ENCODE measurements at regions not wholly inside any gene's neighbourhood (a gene's known extent, or its start where the extent isn't known, plus 50 kb on each side); places are given as distances from the start of the nearest gene placed in this dataset.

- Histone ChIP-seq H3K36me3 (ENCODE audit: insufficient read depth, low read length) (no peaks in the 10 kb centered on the region), H2AFZ (ENCODE audit: low read length, unreplicated experiment) (no peak overlapping the region), H3K27ac (ENCODE audit: low read depth, low read length) (no peak overlapping the region), H3K4me3 (ENCODE audit: low read depth, low read length) (no peak overlapping the region), H3K79me2 (ENCODE audit: control insufficient read depth, insufficient read depth, low read length, unreplicated experiment) (no peaks in the 10 kb centered on the region), H3K4me1 (ENCODE audit: control insufficient read depth, insufficient read depth, low read length, unreplicated experiment) (peaks cover 15% of the 10 kb centered on the region), H3K27me3 (ENCODE audit: insufficient read depth, low read length) (no peaks in the 10 kb centered on the region)
Measured at GRCh38 chr18:21162786-21163185, 51.2 kb upstream of the ROCK1 start.

- Histone ChIP-seq H3K79me2 (ENCODE audit: control insufficient read depth, insufficient read depth, low read length, unreplicated experiment) (no peaks in the 10 kb centered on the region), H3K27me3 (ENCODE audit: insufficient read depth, low read length) (no peaks in the 10 kb centered on the region), H3K4me3 (ENCODE audit: low read depth, low read length) (peak overlapping the region; percentile 51), H3K27ac (ENCODE audit: low read depth, low read length) (peak overlapping the region; percentile 88), H3K4me1 (ENCODE audit: control insufficient read depth, insufficient read depth, low read length, unreplicated experiment) (peaks cover 15% of the 10 kb centered on the region), H2AFZ (ENCODE audit: low read length, unreplicated experiment) (peak overlapping the region; percentile 66), H3K36me3 (ENCODE audit: insufficient read depth, low read length) (no peaks in the 10 kb centered on the region)
Measured at GRCh38 chr18:21163647-21164547, 52.3 kb upstream of the ROCK1 start.

GRCh38 chr18:21164548-21165095 is 53.0 kb upstream of the ROCK1 start:
- Histone ChIP-seq H3K27me3 (ENCODE audit: insufficient read depth, low read length) (no peaks in the 10 kb centered on the region), H3K4me3 (ENCODE audit: low read depth, low read length) (peak overlapping the region; percentile 51; the same call in 1 of the 2 replicates), H2AFZ (ENCODE audit: low read length, unreplicated experiment) (peak overlapping the region; percentile 66), H3K4me1 (ENCODE audit: control insufficient read depth, insufficient read depth, low read length, unreplicated experiment) (peaks cover 15% of the 10 kb centered on the region), H3K36me3 (ENCODE audit: insufficient read depth, low read length) (no peaks in the 10 kb centered on the region), H3K79me2 (ENCODE audit: control insufficient read depth, insufficient read depth, low read length, unreplicated experiment) (no peaks in the 10 kb centered on the region), H3K27ac (ENCODE audit: low read depth, low read length) (peak overlapping the region; percentile 88)

- Histone ChIP-seq H3K27ac (ENCODE audit: low read depth, low read length) (no peak overlapping the region), H3K36me3 (ENCODE audit: insufficient read depth, low read length) (no peaks in the 10 kb centered on the region), H3K79me2 (ENCODE audit: control insufficient read depth, insufficient read depth, low read length, unreplicated experiment) (no peaks in the 10 kb centered on the region), H2AFZ (ENCODE audit: low read length, unreplicated experiment) (no peak overlapping the region), H3K27me3 (ENCODE audit: insufficient read depth, low read length) (no peaks in the 10 kb centered on the region), H3K4me3 (ENCODE audit: low read depth, low read length) (no peak overlapping the region), H3K4me1 (ENCODE audit: control insufficient read depth, insufficient read depth, low read length, unreplicated experiment) (peaks cover 15% of the 10 kb centered on the region)
Measured at GRCh38 chr18:21167641-21168377, 56.2 kb upstream of the ROCK1 start.

- Histone ChIP-seq H3K4me3 (ENCODE audit: low read depth, low read length) (no peak overlapping the region), H3K27ac (ENCODE audit: low read depth, low read length) (no peak overlapping the region), H3K27me3 (ENCODE audit: insufficient read depth, low read length) (no peaks in the 10 kb centered on the region), H2AFZ (ENCODE audit: low read length, unreplicated experiment) (no peak overlapping the region), H3K79me2 (ENCODE audit: control insufficient read depth, insufficient read depth, low read length, unreplicated experiment) (no peaks in the 10 kb centered on the region), H3K36me3 (ENCODE audit: insufficient read depth, low read length) (no peaks in the 10 kb centered on the region), H3K4me1 (ENCODE audit: control insufficient read depth, insufficient read depth, low read length, unreplicated experiment) (peaks cover 8% of the 10 kb centered on the region)
Measured at GRCh38 chr18:21168880-21169279, 57.3 kb upstream of the ROCK1 start.

- Histone ChIP-seq H2AFZ (ENCODE audit: low read length, unreplicated experiment) (no peak overlapping the region), H3K27ac (ENCODE audit: low read depth, low read length) (no peak overlapping the region), H3K27me3 (ENCODE audit: insufficient read depth, low read length) (no peaks in the 10 kb centered on the region), H3K36me3 (ENCODE audit: insufficient read depth, low read length) (no peaks in the 10 kb centered on the region), H3K79me2 (ENCODE audit: control insufficient read depth, insufficient read depth, low read length, unreplicated experiment) (no peaks in the 10 kb centered on the region), H3K4me1 (ENCODE audit: control insufficient read depth, insufficient read depth, low read length, unreplicated experiment) (no peaks in the 10 kb centered on the region), H3K4me3 (ENCODE audit: low read depth, low read length) (no peak overlapping the region)
Measured at GRCh38 chr18:21177822-21178221, 64.2 kb upstream of the GREB1L start.

GRCh38 chr18:21179590-21180220 is 62.3 kb upstream of the GREB1L start:
- Histone ChIP-seq H3K79me2 (ENCODE audit: control insufficient read depth, insufficient read depth, low read length, unreplicated experiment) (no peaks in the 10 kb centered on the region), H3K27ac (ENCODE audit: low read depth, low read length) (no peak overlapping the region), H3K36me3 (ENCODE audit: insufficient read depth, low read length) (no peaks in the 10 kb centered on the region), H3K27me3 (ENCODE audit: insufficient read depth, low read length) (no peaks in the 10 kb centered on the region), H3K4me3 (ENCODE audit: low read depth, low read length) (no peak overlapping the region), H3K4me1 (ENCODE audit: control insufficient read depth, insufficient read depth, low read length, unreplicated experiment) (no peaks in the 10 kb centered on the region), H2AFZ (ENCODE audit: low read length, unreplicated experiment) (peak overlapping the region; percentile 84)

- no peaks in the 10 kb centered on the region for H3K36me3 ChIP-seq (ENCODE audit: insufficient read depth, low read length)
- H3K27me3 ChIP-seq (ENCODE audit: insufficient read depth, low read length) = no peaks in the 10 kb centered on the region
- H3K27ac ChIP-seq (ENCODE audit: low read depth, low read length) = no peak overlapping the region
- H2AFZ ChIP-seq (ENCODE audit: low read length, unreplicated experiment) = no peak overlapping the region
- H3K4me1 ChIP-seq (ENCODE audit: control insufficient read depth, insufficient read depth, low read length, unreplicated experiment) = no peaks in the 10 kb centered on the region
- no peak overlapping the region for H3K4me3 ChIP-seq (ENCODE audit: low read depth, low read length)
- no peaks in the 10 kb centered on the region for H3K79me2 ChIP-seq (ENCODE audit: control insufficient read depth, insufficient read depth, low read length, unreplicated experiment)
Measured at GRCh38 chr18:21180588-21180987, 61.4 kb upstream of the GREB1L start.

GRCh38 chr18:21181766-21182165 is 60.3 kb upstream of the GREB1L start:
- no peaks in the 10 kb centered on the region for H3K79me2 ChIP-seq (ENCODE audit: control insufficient read depth, insufficient read depth, low read length, unreplicated experiment)
- H2AFZ ChIP-seq (ENCODE audit: low read length, unreplicated experiment) = no peak overlapping the region
- no peaks in the 10 kb centered on the region for H3K27me3 ChIP-seq (ENCODE audit: insufficient read depth, low read length)

GRCh38 chr18:21183670-21184069 is 58.4 kb upstream of the GREB1L start:
- H3K79me2 ChIP-seq (ENCODE audit: control insufficient read depth, insufficient read depth, low read length, unreplicated experiment) = no peaks in the 10 kb centered on the region
- H3K36me3 ChIP-seq (ENCODE audit: insufficient read depth, low read length) = no peaks in the 10 kb centered on the region
- H2AFZ ChIP-seq (ENCODE audit: low read length, unreplicated experiment) = no peak overlapping the region
- H3K4me1 ChIP-seq (ENCODE audit: control insufficient read depth, insufficient read depth, low read length, unreplicated experiment) = no peaks in the 10 kb centered on the region
- no peak overlapping the region for H3K27ac ChIP-seq (ENCODE audit: low read depth, low read length)
- H3K27me3 ChIP-seq (ENCODE audit: insufficient read depth, low read length) = no peaks in the 10 kb centered on the region
- no peak overlapping the region for H3K4me3 ChIP-seq (ENCODE audit: low read depth, low read length)

More at GRCh38 chr18:21181766-21182165, 60.3 kb upstream of the GREB1L start:
- no peaks in the 10 kb centered on the region for H3K36me3 ChIP-seq (ENCODE audit: insufficient read depth, low read length)
- H3K4me1 ChIP-seq (ENCODE audit: control insufficient read depth, insufficient read depth, low read length, unreplicated experiment) = no peaks in the 10 kb centered on the region
- H3K4me3 ChIP-seq (ENCODE audit: low read depth, low read length) = no peak overlapping the region
- H3K27ac ChIP-seq (ENCODE audit: low read depth, low read length) = no peak overlapping the region

Measured in ACC112 (cell line).